Tibial artery (tissue), 4 donors: ENCODE measurements at regions not wholly inside any gene's neighbourhood (a gene's known extent, or its start where the extent isn't known, plus 50 kb on each side); places are given as distances from the start of the nearest gene placed in this dataset.
"Not testable (repeated sequence)": the region's sequence is repeated elsewhere in the genome, so short reads cannot be mapped to it uniquely, and the experiment has no call there.

Source experiments
- DNase-seq, 2 donors: peaks; one replicate each; pipeline ENCODE4 v3.0.0-alpha.2; 2019
- H3K27ac ChIP-seq, 2 donors: fragments of 200-600 bp; sonication (generic) in 1 of 2; 1 replicate in 1 of 2; 2 replicates in 1 of 2; pipeline ENCODE4 v1.5.1; 2018 to 2019; ENCODE audit warnings: mild to moderate bottlenecking in 1 of 2
- H3K27me3 ChIP-seq, 2 donors: fragments of 200-600 bp; sonication (generic) in 1 of 2; one replicate each; pipeline versions ENCODE4 v1.5.1 to v1.6.0; 2016 to 2019
- H3K36me3 ChIP-seq, 3 donors: fragments of 200-600 bp; sonication (generic) in 2 of 3; one replicate each; pipeline ENCODE4 v1.5.1; 2016 to 2019; ENCODE audit warnings: mild to moderate bottlenecking in 2 of 3
- H3K4me1 ChIP-seq, 4 donors: fragments of 200-600 bp; sonication (generic) in 2 of 4; 1 replicate in 3 of 4; 2 replicates in 1 of 4; pipeline ENCODE4 v1.5.1; 2016 to 2019
- H3K4me3 ChIP-seq, 2 donors: fragments of 200-600 bp; sonication (generic) in 1 of 2; 1 replicate in 1 of 2; 2 replicates in 1 of 2; pipeline ENCODE4 v1.5.1; 2018 to 2019; ENCODE audit warnings: mild to moderate bottlenecking in 2 of 2
- H3K9me3 ChIP-seq, 3 donors: fragments of 200-600 bp; sonication (generic) in 1 of 3; one replicate each; pipeline ENCODE4 v1.5.1; 2016 to 2019
- intact Hi-C: fragments of 100-400 bp; cut with DNase I; formaldehyde crosslinking; loops from one replicate; pipeline ENCODE4 v1.15.0; 2023; ENCODE audit warnings: low total_unique reads
- TF ChIP-seq, protein P1 (sequence below), 2 experiments: fragments of 200-600 bp in 1 of 2; fragments of 450-650 bp in 1 of 2; IDR thresholded peaks; one replicate each; pipeline ENCODE4 v1.5.1; 2017 to 2019; ENCODE audit warnings: antibody characterized with exemption in 2 of 2, mild to moderate bottlenecking in 1 of 2, moderate library complexity in 1 of 2

DNA sequence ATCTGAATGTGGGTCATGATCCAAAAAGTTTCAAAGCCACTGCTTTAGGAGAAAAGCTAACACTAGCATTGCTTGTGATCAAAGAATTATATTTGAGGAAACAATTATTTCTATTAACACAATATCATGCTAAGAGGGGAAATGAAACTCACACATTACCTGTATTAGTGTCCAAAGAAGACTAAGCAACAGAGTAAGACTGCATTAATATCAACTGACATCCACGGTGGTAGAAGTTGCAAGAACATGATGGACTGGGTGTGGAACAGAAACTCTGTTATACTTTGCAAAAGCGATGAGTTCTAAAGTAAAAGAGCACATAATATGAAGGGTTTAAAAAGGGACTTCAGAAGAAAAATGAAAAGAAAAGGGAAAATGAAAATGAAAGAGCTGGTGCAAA, 648.3 kb upstream of the NECTIN3 start:
- intact Hi-C loops, result no loop called here
- H3K27ac ChIP-seq, result no peak overlapping the region
- peaks cover 0 to 4% (median 0%) of the 10 kb centered on the region in 3 donors for H3K9me3 ChIP-seq
- no peaks in the 10 kb centered on the region for H3K27me3 ChIP-seq
- no peak for DNase-seq
- no peaks in the 10 kb centered on the region for H3K36me3 ChIP-seq
- H3K4me3 ChIP-seq, result no peak overlapping the region
- peaks cover 0 to 36% (median 7%) of the 10 kb centered on the region in 4 donors for H3K4me1 ChIP-seq
- TF ChIP-seq, protein P1, sequence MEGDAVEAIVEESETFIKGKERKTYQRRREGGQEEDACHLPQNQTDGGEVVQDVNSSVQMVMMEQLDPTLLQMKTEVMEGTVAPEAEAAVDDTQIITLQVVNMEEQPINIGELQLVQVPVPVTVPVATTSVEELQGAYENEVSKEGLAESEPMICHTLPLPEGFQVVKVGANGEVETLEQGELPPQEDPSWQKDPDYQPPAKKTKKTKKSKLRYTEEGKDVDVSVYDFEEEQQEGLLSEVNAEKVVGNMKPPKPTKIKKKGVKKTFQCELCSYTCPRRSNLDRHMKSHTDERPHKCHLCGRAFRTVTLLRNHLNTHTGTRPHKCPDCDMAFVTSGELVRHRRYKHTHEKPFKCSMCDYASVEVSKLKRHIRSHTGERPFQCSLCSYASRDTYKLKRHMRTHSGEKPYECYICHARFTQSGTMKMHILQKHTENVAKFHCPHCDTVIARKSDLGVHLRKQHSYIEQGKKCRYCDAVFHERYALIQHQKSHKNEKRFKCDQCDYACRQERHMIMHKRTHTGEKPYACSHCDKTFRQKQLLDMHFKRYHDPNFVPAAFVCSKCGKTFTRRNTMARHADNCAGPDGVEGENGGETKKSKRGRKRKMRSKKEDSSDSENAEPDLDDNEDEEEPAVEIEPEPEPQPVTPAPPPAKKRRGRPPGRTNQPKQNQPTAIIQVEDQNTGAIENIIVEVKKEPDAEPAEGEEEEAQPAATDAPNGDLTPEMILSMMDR (IDR thresholded peaks at IDR 0.05), result no peak

DNA sequence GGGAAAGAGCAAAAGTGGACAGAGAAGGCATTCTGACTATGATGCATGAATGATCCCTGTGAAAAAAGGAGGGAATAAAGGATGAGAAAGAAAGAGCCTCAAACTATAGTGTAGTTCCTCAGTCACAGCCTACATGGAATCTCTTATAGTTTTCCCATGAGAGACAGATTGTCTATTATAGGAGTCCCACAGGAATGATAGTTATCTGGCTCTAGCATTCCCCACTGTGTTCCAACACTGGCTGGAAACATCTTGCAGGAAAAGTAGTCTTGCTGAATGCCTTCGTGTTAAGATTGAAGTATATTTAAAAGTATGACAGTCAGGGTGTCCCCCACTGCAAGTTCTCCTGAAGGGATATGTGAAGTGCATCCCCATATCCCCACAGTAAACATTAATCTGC, 641.5 kb upstream of the NECTIN3 start:
- H3K36me3 ChIP-seq, result no peaks in the 10 kb centered on the region
- intact Hi-C loops, result no loop called here
- no peaks in the 10 kb centered on the region for H3K9me3 ChIP-seq
- no peak overlapping the region for H3K27ac ChIP-seq
- DNase-seq, result no peak
- no peak overlapping the region for H3K4me3 ChIP-seq
- no peaks in the 10 kb centered on the region for H3K4me1 ChIP-seq
- TF ChIP-seq, protein P1 (IDR thresholded peaks at IDR 0.05), result no peak
- H3K27me3 ChIP-seq, result no peaks in the 10 kb centered on the region

DNA sequence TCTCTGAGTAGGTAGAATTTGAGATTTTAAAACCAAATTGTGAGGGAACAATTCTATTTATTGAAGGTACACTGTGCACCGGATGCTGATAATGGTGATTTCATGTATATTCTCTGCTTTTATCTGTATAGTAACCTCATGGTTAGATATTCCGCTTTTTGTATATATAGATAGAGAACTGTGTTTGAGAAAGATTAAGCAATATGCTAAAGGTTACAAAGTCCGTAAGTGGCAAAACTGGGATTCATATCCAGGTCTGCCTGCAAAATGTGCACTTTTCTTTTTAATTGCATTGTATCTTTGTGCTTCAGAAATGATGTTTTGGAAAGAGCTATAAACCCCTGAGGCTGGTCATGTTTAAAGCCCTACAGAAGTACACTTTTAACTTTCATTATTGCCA, 635.4 kb upstream of the NECTIN3 start:
- Histone ChIP-seq H3K27me3 (no peaks in the 10 kb centered on the region), H3K4me1 (no peaks in the 10 kb centered on the region), H3K9me3 (no peaks in the 10 kb centered on the region), H3K36me3 (no peaks in the 10 kb centered on the region), H3K4me3 (no peak overlapping the region), H3K27ac (no peak overlapping the region)
- TF ChIP-seq, protein P1 (IDR thresholded peaks at IDR 0.05), result no peak
- intact Hi-C loops, result no loop called here
- no peak for DNase-seq

DNA sequence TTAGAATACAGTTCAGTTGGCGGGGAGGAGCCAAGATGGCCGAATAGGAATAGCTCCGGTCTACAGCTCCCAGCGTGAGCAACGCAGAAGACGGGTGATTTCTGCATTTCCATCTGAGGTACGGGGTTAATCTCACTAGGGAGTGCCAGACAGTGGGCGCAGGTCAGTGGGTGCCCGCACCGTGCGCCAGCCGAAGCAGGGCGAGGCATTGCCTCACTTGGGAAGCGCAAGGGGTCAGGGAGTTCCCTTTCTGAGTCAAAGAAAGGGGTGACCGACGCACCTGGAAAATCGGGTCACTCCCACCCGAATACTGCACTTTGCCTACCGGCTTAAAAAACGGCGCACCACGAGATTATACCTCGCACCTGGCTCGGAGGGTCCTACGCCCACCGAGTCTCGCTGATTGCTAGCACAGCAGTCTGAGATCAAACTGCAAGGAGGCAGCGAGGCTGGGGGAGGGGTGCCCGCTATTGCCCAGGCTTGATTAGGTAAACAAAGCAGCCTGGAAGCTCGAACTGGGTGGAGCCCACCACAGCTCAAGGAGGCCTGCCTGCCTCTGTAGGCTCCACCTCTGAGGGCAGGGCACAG, 631.5 kb upstream of the NECTIN3 start:
- intact Hi-C loops, result not testable (repeated sequence)

DNA sequence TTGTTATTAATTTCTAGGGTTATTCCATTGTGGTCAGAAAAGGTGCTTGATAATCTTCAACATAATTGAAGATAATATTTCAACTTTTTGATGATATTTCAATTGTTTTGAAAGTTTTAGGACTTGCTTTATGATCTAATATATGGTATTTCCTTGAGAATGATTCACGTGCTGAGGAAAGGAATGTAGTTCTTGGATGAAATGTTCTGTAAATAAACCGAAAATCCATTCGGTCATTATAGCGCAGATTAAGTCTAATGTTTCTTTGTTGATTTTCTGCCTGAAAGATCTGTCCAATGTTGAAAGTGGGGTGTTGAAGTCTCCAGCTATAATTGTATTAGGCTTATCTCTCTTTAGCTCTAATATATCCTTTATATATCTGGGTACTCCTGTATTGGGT, 617.5 kb upstream of the NECTIN3 start:
- H3K4me3 ChIP-seq, result no peak overlapping the region
- intact Hi-C loops, result no loop called here
- TF ChIP-seq, protein P1 (IDR thresholded peaks at IDR 0.05), result no peak

More for the DNA sequence above, 631.5 kb upstream of the NECTIN3 start:
- not testable (repeated sequence) for H3K9me3 ChIP-seq, H3K27me3 ChIP-seq, H3K4me3 ChIP-seq, H3K27ac ChIP-seq, H3K36me3 ChIP-seq, H3K4me1 ChIP-seq, DNase-seq

DNA sequence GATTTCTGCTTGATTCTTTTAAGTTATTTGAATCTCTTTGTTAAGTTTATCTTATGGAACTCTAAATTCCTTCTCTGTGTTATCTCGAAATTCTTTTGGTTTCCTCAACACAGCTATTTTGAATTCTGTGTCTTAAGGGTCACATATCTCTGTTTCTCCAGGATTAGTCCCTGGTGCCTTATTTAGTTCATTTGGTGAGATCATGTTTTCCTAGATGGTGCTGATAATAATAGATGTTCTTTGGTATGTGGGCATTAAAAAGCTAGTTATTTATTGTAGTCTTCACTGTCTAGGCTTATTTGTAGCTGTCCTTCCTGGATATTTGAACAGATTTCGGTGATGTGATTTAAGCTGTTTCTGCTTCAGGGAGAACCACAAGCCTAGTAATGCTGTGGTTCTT, 615.6 kb upstream of the NECTIN3 start:
- H3K4me1 ChIP-seq, result no peaks in the 10 kb centered on the region
- H3K9me3 ChIP-seq, result peaks cover 0 to 4% (median 0%) of the 10 kb centered on the region in 3 donors
- H3K4me3 ChIP-seq, result no peak overlapping the region
- no peaks in the 10 kb centered on the region for H3K36me3 ChIP-seq
- DNase-seq, result no peak
- TF ChIP-seq, protein P1 (IDR thresholded peaks at IDR 0.05), result no peak
- no peaks in the 10 kb centered on the region for H3K27me3 ChIP-seq
- H3K27ac ChIP-seq, result no peak overlapping the region
- intact Hi-C loops, result no loop called here

More for the DNA sequence above, 617.5 kb upstream of the NECTIN3 start:
- no peaks in the 10 kb centered on the region for H3K4me1 ChIP-seq
- peaks cover 0 to 4% (median 0%) of the 10 kb centered on the region in 3 donors for H3K9me3 ChIP-seq
- no peaks in the 10 kb centered on the region for H3K36me3 ChIP-seq
- DNase-seq, result no peak
- no peak overlapping the region for H3K27ac ChIP-seq
- H3K27me3 ChIP-seq, result no peaks in the 10 kb centered on the region
